ENCODE measurements at regions not wholly inside any gene's neighbourhood (a gene's known extent, or its start where the extent isn't known, plus 50 kb on each side); places are given as distances from the start of the nearest gene placed in this dataset.

DNA sequence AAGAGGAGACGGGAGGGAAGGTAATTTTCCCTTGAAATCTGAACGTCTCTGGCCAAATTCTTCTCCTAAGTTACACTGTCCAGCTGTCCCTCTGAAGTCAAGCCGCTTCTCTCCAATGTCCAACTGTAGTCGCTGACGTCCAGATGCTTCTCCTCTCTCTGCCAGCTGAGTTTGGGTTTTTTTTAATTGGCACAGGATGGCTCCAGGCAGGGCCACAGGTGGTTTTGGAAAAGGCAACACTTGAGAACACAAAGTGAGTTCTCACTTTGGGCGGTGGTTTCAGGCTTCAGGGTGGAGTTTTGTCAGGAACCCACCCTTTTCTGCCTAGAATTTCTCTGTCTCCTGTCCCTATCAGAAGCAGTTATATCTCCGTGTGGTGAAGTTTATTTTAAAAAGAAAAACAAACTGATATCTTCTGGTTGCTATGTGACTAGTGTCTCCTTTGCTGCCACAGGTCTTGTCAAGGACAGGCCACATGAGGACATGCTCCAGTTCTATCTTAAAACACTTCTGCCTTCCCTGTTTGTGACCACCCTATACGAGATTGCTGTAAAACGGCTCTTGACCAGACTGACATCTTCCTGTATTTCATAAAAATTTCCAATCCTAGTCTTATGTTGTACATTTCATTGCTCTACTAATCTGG is 472.3 kb upstream of the ADGRL4 start (continued):
- TF ChIP-seq, protein P1, sequence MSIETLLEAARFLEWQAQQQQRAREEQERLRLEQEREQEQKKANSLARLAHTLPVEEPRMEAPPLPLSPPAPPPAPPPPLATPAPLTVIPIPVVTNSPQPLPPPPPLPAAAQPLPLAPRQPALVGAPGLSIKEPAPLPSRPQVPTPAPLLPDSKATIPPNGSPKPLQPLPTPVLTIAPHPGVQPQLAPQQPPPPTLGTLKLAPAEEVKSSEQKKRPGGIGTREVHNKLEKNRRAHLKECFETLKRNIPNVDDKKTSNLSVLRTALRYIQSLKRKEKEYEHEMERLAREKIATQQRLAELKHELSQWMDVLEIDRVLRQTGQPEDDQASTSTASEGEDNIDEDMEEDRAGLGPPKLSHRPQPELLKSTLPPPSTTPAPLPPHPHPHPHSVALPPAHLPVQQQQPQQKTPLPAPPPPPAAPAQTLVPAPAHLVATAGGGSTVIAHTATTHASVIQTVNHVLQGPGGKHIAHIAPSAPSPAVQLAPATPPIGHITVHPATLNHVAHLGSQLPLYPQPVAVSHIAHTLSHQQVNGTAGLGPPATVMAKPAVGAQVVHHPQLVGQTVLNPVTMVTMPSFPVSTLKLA (IDR thresholded peaks at IDR 0.05), result no peak
- TF ChIP-seq ZNF333 (CRISPR knock-in tag; IDR thresholded peaks at IDR 0.05; ENCODE audit: borderline replicate concordance) (no peak), KDM1A (CRISPR knock-in tag; IDR thresholded peaks at IDR 0.05) (no peak), NCOA2 (CRISPR knock-in tag; IDR thresholded peaks at IDR 0.05) (no peak), ZNF746 (CRISPR knock-in tag; IDR thresholded peaks at IDR 0.05) (no peak), GTF3A (CRISPR knock-in tag; conservative IDR thresholded peaks at IDR 0.05) (no peak), ZFYVE20 (CRISPR knock-in tag; IDR thresholded peaks at IDR 0.05; ENCODE audit: borderline replicate concordance, low read depth) (no peak), SRSF1 (optimal IDR thresholded peaks at IDR 0.05; ENCODE audit: low read depth, low read length) (no peak), MATR3 (CRISPR knock-in tag; IDR thresholded peaks at IDR 0.05) (no peak), HCFC1 (IDR thresholded peaks at IDR 0.05; ENCODE audit: low read depth, low read length) (no peak), ETV5 (CRISPR knock-in tag; IDR thresholded peaks at IDR 0.05; ENCODE audit: borderline replicate concordance) (no peak), YEATS4 (CRISPR knock-in tag; IDR thresholded peaks at IDR 0.05; ENCODE audit: borderline replicate concordance) (no peak), ZNF761 (CRISPR knock-in tag; conservative IDR thresholded peaks at IDR 0.05) (no peak), MLLT10 (CRISPR knock-in tag; IDR thresholded peaks at IDR 0.05) (no peak)
- TF ChIP-seq, protein P2, sequence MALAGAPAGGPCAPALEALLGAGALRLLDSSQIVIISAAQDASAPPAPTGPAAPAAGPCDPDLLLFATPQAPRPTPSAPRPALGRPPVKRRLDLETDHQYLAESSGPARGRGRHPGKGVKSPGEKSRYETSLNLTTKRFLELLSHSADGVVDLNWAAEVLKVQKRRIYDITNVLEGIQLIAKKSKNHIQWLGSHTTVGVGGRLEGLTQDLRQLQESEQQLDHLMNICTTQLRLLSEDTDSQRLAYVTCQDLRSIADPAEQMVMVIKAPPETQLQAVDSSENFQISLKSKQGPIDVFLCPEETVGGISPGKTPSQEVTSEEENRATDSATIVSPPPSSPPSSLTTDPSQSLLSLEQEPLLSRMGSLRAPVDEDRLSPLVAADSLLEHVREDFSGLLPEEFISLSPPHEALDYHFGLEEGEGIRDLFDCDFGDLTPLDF (CRISPR knock-in tag; IDR thresholded peaks at IDR 0.05), result no peak
- TF ChIP-seq, protein P3, sequence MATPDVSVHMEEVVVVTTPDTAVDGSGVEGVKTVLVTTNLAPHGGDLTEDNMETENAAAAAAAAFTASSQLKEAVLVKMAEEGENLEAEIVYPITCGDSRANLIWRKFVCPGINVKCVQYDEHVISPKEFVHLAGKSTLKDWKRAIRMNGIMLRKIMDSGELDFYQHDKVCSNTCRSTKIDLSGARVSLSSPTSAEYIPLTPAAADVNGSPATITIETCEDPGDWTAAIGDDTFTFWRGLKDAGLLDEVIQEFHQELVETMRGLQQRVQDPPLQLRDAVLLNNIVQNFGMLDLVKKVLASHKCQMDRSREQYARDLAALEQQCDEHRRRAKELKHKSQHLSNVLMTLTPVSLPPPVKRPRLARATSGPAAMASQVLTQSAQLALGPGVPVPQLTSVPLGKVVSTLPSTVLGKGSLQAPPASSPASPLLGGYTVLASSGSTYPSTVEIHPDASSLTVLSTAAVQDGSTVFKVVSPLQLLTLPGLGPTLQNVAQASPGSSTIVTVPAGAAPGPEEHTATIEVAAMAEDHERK (CRISPR knock-in tag; IDR thresholded peaks at IDR 0.05; ENCODE audit: low read depth), result no peak

Measured in HepG2 (cell line).